GM21360 (cell line): ENCODE measurements at regions not wholly inside any gene's neighbourhood (a gene's known extent, or its start where the extent isn't known, plus 50 kb on each side); places are given as distances from the start of the nearest gene placed in this dataset.

Experiments
- ATAC-seq: cut with Tn5 transposase; IDR thresholded peaks from one replicate; pipeline ENCODE4 v1.9.1; 2021; ENCODE audit warnings: mild to moderate bottlenecking, moderate library complexity; ENCODE audit not compliant: unreplicated experiment

- ATAC-seq, result no peak
These were observed 339.5 kb downstream of the ALG10 start for GRCh38 chr12:34361721-34362316.

- no peak for ATAC-seq
These were observed 340.9 kb downstream of the ALG10 start for GRCh38 chr12:34363050-34363673.

GRCh38 chr12:34368079-34368478, 345.8 kb downstream of the ALG10 start:
- no peak for ATAC-seq

- ATAC-seq, result no peak
These were observed 348.8 kb downstream of the ALG10 start for GRCh38 chr12:34371050-34371449.

- no peak for ATAC-seq
These were observed 349.7 kb downstream of the ALG10 start for GRCh38 chr12:34372003-34372402.

GRCh38 chr12:34373926-34374325, 351.6 kb downstream of the ALG10 start:
- ATAC-seq, result no peak

- no peak for ATAC-seq
These were observed 354.0 kb downstream of the ALG10 start for GRCh38 chr12:34376133-34376799.

- ATAC-seq, result no peak
These were observed 355.1 kb downstream of the ALG10 start for GRCh38 chr12:34377243-34378035.

- ATAC-seq, result no peak
These were observed 356.8 kb downstream of the ALG10 start for GRCh38 chr12:34379142-34379541.

GRCh38 chr12:34384693-34385092, 362.4 kb downstream of the ALG10 start:
- ATAC-seq, result no peak

- ATAC-seq, result no peak
These were observed 363.7 kb downstream of the ALG10 start for GRCh38 chr12:34386016-34386415.

GRCh38 chr12:34386621-34387255, 364.4 kb downstream of the ALG10 start:
- ATAC-seq, result no peak

GRCh38 chr12:34387711-34388635, 365.7 kb downstream of the ALG10 start:
- ATAC-seq, result no peak

- ATAC-seq, result no peak
These were observed 366.5 kb downstream of the ALG10 start for GRCh38 chr12:34388636-34389377.

GRCh38 chr12:34389378-34390170, 367.3 kb downstream of the ALG10 start:
- no peak for ATAC-seq

- ATAC-seq, result no peak
These were observed 368.0 kb downstream of the ALG10 start for GRCh38 chr12:34390171-34390841.

- ATAC-seq, result no peak
These were observed 368.8 kb downstream of the ALG10 start for GRCh38 chr12:34390846-34391700.
